Coronary artery (tissue), 2 donors: ENCODE measurements at regions not wholly inside any gene's neighbourhood (a gene's known extent, or its start where the extent isn't known, plus 50 kb on each side); places are given as distances from the start of the nearest gene placed in this dataset.

Experiments
- DNase-seq: peaks from one replicate; pipeline ENCODE4 v3.0.0-alpha.2; 2017; ENCODE audit warnings: low spot score
- H3K27ac ChIP-seq, 2 donors: fragments of 200-600 bp; sonication (generic); one replicate each; pipeline ENCODE4 v1.5.1; 2016 to 2019
- H3K4me3 ChIP-seq: fragments of 200-600 bp; sonication (generic); 2 replicates; pipeline ENCODE4 v1.5.1; 2016; ENCODE audit warnings: mild to moderate bottlenecking, moderate library complexity
- TF ChIP-seq, protein P1 (sequence below): fragments of 200-600 bp; sonication (generic); IDR thresholded peaks from one replicate; pipeline ENCODE4 v1.5.1; 2019; ENCODE audit warnings: antibody characterized with exemption

DNA sequence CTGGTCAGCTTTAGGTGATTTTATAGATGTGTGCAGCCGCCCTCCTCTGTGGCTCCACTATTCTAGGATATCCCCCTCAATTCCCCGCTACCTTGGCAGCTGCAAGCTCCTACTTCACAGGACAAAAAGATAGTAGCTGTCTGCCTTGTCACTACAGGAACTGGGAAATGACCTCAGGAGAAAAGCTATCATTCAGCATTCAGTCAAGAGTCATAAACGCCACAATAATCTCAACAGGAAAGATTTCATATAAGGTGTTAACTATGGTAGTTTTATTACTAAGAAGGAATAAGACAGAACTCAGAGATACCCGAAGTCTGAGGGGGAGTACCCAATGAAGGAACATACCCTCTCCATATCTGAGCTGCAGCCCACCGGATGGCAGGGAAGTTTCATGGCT, 63.9 kb downstream of the CRPPA start:
- Histone ChIP-seq H3K27ac (no peak overlapping the region), H3K4me3 (no peak overlapping the region)
- DNase-seq = no peak
- TF ChIP-seq, protein P1, sequence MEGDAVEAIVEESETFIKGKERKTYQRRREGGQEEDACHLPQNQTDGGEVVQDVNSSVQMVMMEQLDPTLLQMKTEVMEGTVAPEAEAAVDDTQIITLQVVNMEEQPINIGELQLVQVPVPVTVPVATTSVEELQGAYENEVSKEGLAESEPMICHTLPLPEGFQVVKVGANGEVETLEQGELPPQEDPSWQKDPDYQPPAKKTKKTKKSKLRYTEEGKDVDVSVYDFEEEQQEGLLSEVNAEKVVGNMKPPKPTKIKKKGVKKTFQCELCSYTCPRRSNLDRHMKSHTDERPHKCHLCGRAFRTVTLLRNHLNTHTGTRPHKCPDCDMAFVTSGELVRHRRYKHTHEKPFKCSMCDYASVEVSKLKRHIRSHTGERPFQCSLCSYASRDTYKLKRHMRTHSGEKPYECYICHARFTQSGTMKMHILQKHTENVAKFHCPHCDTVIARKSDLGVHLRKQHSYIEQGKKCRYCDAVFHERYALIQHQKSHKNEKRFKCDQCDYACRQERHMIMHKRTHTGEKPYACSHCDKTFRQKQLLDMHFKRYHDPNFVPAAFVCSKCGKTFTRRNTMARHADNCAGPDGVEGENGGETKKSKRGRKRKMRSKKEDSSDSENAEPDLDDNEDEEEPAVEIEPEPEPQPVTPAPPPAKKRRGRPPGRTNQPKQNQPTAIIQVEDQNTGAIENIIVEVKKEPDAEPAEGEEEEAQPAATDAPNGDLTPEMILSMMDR = no peak

DNA sequence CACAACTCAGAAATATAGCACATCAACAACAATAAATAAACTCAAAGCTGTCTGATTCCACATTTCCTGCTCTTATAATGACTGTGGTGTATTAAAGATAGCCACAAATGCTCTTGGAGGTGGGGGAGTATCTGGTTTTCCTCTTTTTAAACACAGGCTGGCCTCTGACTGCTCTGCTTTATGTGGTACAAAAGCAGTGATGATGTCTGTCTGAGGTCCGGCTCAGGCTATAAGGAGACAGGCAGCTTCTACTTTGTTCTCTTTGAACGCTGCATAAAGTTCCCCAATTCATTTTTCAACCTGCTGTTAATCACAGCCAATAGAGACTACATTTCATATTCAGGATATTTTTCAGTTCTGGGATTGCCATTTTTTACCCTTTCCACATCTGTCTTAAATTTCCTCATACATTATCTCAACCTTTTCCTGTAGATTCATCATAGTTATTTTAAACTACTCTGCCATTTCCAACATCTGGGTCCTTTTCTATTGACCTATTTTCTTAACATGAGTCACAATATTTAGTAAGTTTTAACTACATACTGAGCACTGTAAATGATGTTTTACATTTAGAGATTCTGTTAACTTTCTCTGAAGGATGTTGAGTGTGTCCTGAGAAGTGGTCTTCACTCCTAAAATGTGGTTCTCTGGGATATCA, 64.9 kb downstream of the CRPPA start:
- no peak overlapping the region for H3K27ac ChIP-seq
- TF ChIP-seq, protein P1 = no peak
- DNase-seq = no peak
- H3K4me3 ChIP-seq = no peak overlapping the region

DNA sequence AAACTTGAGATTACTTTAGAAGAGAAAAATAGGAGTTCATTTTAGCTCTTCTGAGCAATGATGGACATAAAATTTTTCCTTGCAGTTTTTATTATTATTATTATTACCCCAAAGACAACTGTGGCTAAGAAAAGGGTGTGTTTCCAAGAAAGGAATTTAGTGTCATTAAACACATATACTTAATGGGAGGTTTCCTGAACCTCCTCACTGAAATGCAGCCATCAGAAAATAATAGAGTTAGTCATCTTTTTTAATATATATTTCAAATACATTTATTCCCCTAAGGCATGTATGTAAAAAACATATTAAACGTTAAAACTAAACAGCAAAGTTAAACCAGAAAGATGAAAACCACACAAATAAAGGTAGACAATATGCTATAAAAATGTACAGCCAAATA, 66.8 kb downstream of the CRPPA start:
- Histone ChIP-seq H3K4me3 (no peak overlapping the region), H3K27ac (no peak overlapping the region)
- TF ChIP-seq, protein P1 = no peak
- no peak for DNase-seq

DNA sequence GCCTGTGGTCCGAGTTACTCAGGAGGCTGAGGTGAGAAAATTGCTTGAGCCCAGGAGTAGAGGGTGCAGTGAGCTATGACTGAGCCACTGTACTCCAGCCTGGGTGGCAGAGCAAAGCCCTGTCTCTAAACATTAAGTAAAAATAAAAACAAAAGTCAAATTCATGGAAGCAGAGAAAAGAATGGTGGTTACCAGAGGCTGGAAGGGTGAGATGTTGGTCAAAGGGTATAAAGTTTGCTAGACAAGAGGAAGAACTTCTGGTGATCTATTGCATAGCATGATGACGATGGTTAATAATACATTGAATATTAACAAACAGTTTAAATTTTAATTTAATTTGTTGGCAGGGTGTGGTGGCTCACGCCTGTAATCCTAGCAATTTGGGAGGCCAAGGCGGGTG, 68.1 kb downstream of the CRPPA start:
- no peak for DNase-seq
- Histone ChIP-seq H3K27ac (no peak overlapping the region), H3K4me3 (no peak overlapping the region)
- TF ChIP-seq, protein P1 = no peak

DNA sequence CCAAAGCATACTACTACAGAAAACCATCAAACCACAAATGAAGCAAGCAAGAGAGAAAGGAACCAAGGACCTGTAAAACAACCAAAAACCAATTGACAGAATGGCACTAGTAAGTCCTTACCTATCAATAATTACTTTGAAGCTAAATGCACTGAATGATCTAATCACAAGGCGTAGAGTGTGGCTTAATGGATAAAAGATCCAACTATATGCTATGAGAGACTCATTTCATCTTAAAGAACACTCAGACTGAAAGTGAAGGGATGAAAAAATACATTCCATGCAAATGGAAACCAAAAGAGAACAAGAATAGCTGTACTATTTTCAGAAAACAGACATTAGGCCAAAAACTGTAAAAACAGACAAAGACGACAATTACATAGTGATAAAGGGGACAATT, 70.7 kb downstream of the CRPPA start:
- H3K27ac ChIP-seq = no peak overlapping the region
- TF ChIP-seq, protein P1 = no peak
- H3K4me3 ChIP-seq = no peak overlapping the region
- no peak for DNase-seq

DNA sequence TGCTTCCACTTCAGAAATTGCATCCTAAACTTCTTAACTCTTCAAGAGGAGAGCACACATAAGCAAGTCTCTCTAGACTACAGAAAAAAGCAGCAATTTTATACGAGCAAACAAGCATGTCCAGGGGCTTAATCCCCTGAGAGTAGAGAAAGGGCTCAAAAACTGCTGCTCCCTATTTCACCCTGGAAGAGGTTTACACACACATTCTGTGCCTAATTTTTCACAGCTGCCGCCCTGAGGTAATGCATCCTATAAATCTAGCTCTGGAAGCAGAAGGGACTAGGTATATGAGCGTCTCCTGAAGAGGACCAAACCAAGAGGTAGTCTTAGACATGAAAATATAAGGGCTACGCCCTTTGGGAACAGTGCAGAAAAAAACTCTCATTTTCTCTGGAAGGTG, 73.1 kb downstream of the CRPPA start:
- Histone ChIP-seq H3K4me3 (no peak overlapping the region), H3K27ac (no peak overlapping the region)
- TF ChIP-seq, protein P1 = no peak
- DNase-seq = no peak

DNA sequence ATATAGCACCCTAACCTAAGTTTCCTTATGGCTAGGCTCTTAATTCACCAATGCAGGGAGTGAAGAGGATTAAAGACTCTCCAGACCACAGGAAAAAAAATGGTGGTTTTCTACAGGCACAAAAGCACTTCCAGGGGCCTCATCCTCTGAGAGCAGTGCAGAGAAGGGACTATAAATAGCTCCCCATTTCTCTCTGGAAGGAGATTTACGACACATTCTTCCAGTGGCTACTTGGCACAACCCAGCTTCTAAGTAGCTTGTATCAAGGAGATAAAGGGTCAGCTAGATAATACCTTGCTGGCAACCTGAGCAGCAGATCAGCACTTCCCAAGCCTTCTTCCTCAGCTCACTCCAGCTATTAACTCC, 73.5 kb downstream of the CRPPA start:
- Histone ChIP-seq H3K27ac (no peak overlapping the region), H3K4me3 (no peak overlapping the region)
- no peak for DNase-seq
- TF ChIP-seq, protein P1 = no peak
